GM21381 (cell line): ENCODE measurements at regions not wholly inside any gene's neighbourhood (a gene's known extent, or its start where the extent isn't known, plus 50 kb on each side); places are given as distances from the start of the nearest gene placed in this dataset.

ENCODE experiments used
- ATAC-seq: cut with Tn5 transposase; IDR thresholded peaks from one replicate; pipeline ENCODE4 v1.9.1; 2021; ENCODE audit warnings: mild to moderate bottlenecking, moderate library complexity; ENCODE audit not compliant: unreplicated experiment

GRCh38 chr2:72004976-72005375 is 142.7 kb downstream of the CYP26B1 start:
- ATAC-seq, result no peak

DNA sequence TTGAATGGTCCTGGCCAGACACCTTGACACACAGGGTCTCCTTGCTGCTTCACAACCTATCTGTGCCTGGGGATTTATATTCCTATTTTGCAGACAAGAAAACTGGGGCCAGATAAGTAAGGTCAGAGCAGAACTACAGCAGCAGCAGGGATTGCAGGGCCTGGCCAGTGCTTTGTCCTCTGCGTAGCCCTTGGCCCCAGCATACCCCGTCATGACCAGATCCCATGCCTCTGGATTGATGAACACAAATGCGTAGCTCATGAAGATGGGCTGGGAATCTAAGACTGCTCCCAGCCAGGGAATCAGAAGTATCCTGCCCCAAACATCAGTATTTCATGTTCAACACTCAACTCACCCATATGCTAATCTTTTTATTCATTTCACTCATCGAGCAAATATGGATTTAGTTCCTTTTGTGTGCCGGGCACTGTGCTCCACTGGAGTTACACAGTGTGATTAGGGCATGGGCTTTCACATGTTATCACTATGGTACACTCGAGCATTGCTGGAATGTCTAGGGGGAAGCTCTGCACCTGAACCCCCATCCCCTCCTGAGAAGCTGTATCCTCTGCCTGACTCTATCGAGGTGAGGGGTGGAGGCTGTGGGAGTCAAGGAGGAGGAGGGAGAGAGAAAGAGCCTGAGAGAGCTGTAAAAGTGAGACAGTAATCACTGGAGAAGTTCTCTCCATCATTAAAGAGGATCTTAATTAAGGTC is 143.3 kb downstream of the CYP26B1 start:
- ATAC-seq, result no peak

- no peak for ATAC-seq
Observed at GRCh38 chr2:72003796-72004195, 143.9 kb downstream of the CYP26B1 start.

GRCh38 chr2:72003124-72003523 is 144.5 kb downstream of the CYP26B1 start:
- ATAC-seq, result no peak

DNA sequence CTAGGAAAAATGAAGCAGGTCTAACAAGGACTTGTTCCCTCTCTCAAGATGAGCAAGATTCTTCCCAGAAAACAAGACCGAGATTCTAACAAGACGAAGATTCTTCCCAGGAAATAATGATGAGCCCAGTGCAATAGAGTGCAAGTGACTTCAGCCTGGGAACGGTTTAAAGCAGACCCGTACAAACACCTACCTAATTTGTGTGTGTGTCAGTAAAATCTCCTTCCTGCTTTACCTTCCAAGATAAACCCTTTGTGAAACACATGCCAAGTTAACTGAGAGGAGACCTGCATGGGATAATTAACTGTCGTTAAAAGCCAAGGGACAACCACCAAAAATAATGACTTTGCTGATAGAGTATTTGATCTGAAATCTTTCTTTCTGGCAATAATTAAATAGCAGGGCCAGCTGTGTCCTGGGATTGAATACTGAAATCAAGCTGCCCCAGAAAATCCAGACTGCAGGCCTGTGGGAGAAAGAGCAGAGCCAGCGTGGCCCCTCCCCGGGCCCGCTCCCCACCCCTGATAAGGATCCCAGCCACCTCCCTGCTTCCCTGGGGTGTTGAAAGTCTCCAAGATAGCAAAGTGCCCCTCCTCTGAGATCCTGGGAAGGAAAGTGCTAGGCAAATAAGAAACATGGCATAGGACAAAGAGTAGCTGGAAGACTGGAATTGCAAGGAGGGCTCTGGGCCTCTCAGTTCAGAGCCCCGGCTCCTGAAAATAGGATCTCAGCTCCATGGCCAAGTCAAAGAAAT is 145.5 kb downstream of the CYP26B1 start:
- no peak for ATAC-seq

DNA sequence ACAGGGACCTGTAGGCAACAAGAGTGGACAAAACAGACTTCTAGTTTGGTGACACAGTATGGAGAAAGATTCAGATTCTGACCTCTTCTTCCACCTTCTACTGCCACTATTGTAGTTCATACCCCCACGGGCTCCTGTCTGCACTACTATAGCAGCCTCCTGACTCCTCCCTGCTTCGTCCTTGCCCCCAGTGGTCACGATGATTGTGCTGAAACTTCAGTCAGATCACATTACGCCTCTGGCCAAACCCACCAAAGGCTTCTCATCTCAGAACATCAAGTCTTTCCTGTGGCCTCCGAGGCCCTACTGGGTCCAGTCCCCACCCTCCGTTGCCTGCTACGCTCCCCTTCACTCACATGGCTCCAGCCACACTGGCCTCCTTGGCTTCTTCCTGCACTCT is 147.6 kb downstream of the CYP26B1 start:
- ATAC-seq, result no peak

GRCh38 chr2:71999580-71999979 is 148.1 kb downstream of the CYP26B1 start:
- no peak for ATAC-seq

DNA sequence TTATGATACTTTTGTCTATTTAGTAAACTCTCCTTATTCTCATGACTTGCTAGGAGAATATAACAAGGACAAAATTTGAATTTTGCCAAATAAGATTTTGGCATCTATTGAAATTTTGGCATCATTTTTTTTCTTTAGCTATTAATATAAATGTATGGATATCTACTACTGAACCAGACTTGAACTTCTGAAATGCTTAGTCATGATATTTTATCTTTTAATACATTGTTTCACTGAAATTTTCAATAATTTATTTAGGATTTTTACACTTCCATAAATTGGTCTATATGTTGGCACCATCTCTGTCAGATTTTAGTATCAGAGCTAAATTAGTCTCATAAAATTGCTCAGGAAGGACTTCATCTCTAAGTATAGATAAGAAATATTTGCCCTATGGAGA is 149.8 kb downstream of the CYP26B1 start:
- ATAC-seq, result no peak

DNA sequence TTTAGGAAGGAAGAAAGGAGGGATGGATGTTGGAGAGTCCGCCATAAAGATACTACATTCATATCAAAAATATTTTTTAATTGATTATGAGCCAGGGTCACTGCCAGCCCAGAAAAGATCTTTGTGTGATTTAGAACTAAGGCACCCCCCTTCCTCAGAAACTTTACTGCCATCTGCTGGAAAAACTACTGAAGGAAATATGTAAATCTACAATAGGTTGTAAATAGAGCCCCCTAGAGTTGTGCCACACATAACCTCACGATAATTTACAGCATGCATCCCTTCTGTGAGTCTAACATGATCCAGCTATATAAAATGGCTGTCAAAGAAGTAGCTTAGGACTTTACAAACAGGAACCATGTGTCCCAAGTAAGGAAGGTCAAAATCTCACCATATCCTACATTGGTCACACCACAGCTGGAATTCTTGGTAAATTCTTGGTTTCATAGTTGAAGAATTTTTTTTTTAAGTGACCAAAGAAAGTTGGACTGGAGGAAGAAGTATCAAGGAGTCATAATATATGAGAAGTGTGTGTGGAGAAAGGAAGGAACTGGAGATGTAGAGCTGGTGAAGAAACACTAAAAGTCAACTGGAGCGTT is 152.5 kb downstream of the CYP26B1 start:
- no peak for ATAC-seq

DNA sequence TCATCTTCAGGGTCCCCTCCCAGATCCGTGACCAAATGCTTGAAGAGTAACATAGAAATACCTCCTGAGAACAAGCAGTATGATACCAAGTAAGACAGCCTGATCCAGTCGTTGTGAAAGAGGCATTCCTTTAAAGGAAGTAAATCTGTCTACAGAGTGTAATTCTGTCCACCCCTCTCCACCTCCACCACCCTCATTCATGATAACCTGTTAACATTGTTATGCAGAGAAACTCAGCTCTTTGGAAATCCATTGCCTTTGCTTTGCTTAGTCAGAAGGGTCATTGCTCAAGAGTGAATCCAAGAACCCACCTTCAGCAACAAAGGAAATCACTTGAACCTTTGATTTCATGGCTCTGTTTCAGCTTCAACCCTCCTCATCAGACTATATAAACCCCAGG is 155.6 kb downstream of the CYP26B1 start:
- ATAC-seq, result no peak

DNA sequence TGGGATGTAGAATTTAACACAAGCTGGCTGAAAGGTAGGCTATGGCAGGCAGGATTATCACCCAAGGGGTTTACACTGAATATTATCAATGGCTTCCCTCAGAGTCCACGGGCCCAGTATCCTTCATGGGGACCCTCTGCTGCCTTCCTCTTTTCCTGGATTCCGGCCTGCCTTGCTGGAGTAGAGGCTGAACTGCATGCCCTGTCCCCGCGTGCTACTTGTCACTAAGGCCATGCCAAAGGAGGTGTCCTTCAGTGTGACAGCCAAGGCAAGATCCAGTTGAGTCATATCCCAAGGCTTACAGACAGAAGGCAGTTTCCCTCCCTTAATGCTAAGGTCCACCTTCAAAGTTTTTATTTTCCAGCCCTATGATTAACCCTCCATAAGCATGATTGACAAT is 156.3 kb downstream of the CYP26B1 start:
- ATAC-seq, result no peak

DNA sequence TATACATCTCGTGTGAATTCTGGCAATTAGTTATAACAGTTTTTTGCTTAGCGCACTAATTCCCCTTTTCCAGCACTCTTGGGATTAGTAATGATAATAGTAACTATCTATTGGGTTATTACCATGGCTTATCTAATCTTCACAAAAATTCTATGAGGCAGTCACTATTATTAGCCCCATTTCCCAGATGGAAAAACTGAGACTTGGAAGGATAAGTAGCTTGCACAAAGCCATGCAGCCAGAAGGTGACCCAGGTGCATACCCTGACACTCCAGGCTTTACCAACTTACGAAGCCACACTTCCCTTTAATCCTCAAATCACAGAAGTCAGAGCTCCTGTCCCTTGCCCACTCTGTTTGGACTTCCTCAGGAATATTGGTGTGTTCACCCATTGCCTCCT is 156.8 kb downstream of the CYP26B1 start:
- ATAC-seq, result no peak

GRCh38 chr2:71990122-71990521 is 157.5 kb downstream of the CYP26B1 start:
- no peak for ATAC-seq

DNA sequence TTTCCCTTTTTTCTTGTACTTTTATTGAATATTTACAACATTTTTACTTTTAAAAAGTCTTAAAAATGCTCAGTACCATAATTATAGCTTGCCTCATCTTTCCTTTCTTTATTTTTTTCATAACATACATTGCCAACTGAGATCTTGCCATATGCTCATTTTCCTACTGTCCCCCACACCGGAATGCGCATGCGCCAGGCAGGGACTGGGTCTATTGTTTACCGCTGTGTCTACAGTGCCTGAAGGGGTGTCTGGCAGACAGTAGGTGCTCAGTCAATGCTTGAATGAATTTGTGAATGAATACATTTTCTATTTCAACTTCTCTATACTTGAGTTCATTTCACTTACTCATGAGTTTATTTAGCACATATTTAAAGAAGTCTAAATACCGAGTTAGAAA is 158.0 kb downstream of the CYP26B1 start:
- no peak for ATAC-seq

GRCh38 chr2:71988170-71988569 is 159.5 kb downstream of the CYP26B1 start:
- no peak for ATAC-seq

GRCh38 chr2:71976685-71977084 is 171.0 kb downstream of the CYP26B1 start:
- no peak for ATAC-seq

DNA sequence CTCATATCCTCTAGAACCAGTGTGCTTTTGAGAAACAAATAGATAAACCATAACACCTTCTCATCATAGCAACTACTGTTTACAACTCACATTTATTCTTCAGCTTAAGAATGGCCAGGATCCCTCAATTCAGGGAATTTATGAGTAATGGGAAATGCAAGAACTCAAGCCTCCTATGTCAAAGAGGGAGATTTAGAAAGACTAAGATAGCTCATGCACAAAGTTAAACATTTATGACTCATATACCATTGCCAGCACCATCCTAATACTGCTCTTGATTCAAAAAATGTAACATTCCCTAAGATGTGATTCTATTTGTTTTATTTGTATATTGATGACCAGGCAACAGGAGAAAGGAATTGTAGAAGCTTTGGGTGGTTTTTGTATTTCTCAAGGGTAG is 172.8 kb downstream of the CYP26B1 start:
- no peak for ATAC-seq

GRCh38 chr2:71971493-71971892 is 176.2 kb downstream of the CYP26B1 start:
- ATAC-seq, result no peak

DNA sequence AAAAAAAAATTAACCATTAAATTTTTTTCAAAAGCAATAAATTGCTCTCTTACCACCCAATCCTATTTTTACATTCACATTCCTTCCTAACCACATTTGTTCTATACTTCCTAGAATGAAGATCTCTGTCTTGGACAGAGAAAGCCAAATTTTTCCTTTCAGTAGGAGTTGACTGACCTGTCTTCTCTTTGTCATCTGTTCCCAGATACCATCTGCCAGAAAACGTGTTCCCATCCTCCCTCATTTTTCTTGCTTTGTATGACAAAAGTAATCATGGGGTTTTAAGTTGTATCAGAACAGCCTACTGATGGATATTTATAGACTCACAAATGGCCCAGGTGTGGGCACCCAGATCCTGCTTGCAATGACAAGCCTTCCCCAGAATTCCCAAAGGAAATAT is 182.1 kb downstream of the CYP26B1 start:
- no peak for ATAC-seq

- no peak for ATAC-seq
Observed at GRCh38 chr2:71962911-71963694, 184.6 kb downstream of the CYP26B1 start.

DNA sequence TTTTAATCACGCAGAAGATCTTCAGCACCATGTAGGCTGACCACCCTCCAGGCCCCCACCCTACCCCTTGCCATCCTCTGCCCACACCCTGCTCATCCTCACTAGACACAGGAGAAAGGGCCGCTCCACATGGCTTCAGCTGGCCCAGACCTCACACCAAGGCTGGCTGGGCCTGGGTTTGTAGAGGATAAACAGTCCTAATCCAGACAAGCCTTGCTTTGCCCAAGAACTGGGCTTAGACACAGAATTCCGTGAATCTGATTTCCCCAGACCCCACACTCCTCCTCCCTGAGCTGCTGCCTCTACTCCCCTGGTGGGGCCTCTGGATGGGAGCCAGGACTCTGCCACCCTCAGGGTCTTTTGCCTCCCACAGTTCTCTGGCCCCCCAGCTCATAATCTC is 185.3 kb downstream of the CYP26B1 start:
- no peak for ATAC-seq
